PC-9 (cell line): ENCODE measurements at regions not wholly inside any gene's neighbourhood (a gene's known extent, or its start where the extent isn't known, plus 50 kb on each side); places are given as distances from the start of the nearest gene placed in this dataset.

Experiments used
- BruUV-seq: library from RNA; stranded (reverse); fragments of 400-500 nt; replicated peaks from 2 replicates; lab custom pipeline; 2021; lab: Mats Ljungman, UMichigan
- CTCF ChIA-PET: fragments of 300-600 bp; sonication (Branson Sonifier 250); formaldehyde crosslinking; loops from one replicate; lab custom pipeline; 2022; ENCODE audit warnings: antibody characterized with exemption; lab: Charles Lee
- POLR2A ChIA-PET: fragments of 300-600 bp; sonication (Branson Sonifier 250); formaldehyde crosslinking; loops from one replicate; lab custom pipeline; 2022; ENCODE audit warnings: antibody characterized with exemption; ENCODE audit not compliant: unreplicated experiment; lab: Charles Lee
- DNase-seq, 2 experiments: peaks; one replicate each; pipeline versions ENCODE4 v3.0.0 to v3.0.0-alpha.2; 2015 to 2022; ENCODE audit warnings: mixed read lengths in 1 of 2
- H2AFZ ChIP-seq: fragments of 200-600 bp; sonication (generic); 2 replicates; pipeline ENCODE4 v1.8.1; 2017; ENCODE audit warnings: antibody characterized with exemption
- H3F3A ChIP-seq: fragments of 200-600 bp; sonication (generic); 2 replicates; pipeline ENCODE4 v1.8.1; 2017; ENCODE audit warnings: antibody characterized with exemption, mild to moderate bottlenecking, low read depth; ENCODE audit not compliant: insufficient read depth
- H3K27ac ChIP-seq: fragments of 200-600 bp; sonication (generic); 2 replicates; pipeline ENCODE4 v1.6.1; 2016; ENCODE audit warnings: mixed run types
- H3K27me3 ChIP-seq: fragments of 200-600 bp; sonication (generic); 2 replicates; pipeline ENCODE4 v1.6.1; 2016; ENCODE audit warnings: low read depth, mixed run types; ENCODE audit not compliant: insufficient read depth
- H3K36me3 ChIP-seq: fragments of 200-600 bp; sonication (generic); 2 replicates; pipeline ENCODE4 v1.6.1; 2016; ENCODE audit warnings: low read depth, mixed run types
- H3K4me1 ChIP-seq: fragments of 200-600 bp; sonication (generic); replicated peaks from 2 replicates; pipeline ENCODE4 v1.6.1; 2016; ENCODE audit warnings: mixed run types; ENCODE audit not compliant: insufficient read depth
- H3K4me2 ChIP-seq: fragments of 200-600 bp; sonication (generic); 2 replicates; pipeline ENCODE4 v1.6.1; 2017; ENCODE audit warnings: mixed run types
- H3K4me3 ChIP-seq: fragments of 200-600 bp; sonication (generic); 2 replicates; pipeline ENCODE4 v1.6.1; 2016; ENCODE audit warnings: mixed run types
- H3K79me2 ChIP-seq: fragments of 200-600 bp; sonication (generic); 2 replicates; pipeline ENCODE4 v1.6.1; 2017; ENCODE audit warnings: low read depth, mixed run types
- H3K9me2 ChIP-seq: fragments of 200-600 bp; sonication (generic); 2 replicates; pipeline ENCODE4 v1.8.1; 2017; ENCODE audit warnings: mild to moderate bottlenecking; ENCODE audit not compliant: insufficient read depth
- H3K9me3 ChIP-seq: fragments of 200-600 bp; sonication (generic); 2 replicates; pipeline ENCODE4 v1.8.1; 2016; ENCODE audit warnings: low read depth; ENCODE audit not compliant: insufficient read depth
- H4K20me1 ChIP-seq: fragments of 200-600 bp; sonication (generic); 2 replicates; pipeline ENCODE4 v1.8.1; 2017; ENCODE audit not compliant: insufficient read depth
- EZH2 ChIP-seq: fragments of 200-600 bp; sonication (generic); IDR thresholded peaks from 2 replicates; pipeline ENCODE4 v1.8.0; 2017; ENCODE audit warnings: antibody characterized with exemption, low read depth
- intact Hi-C: fragments of 100-400 bp; cut with micrococcal nuclease; formaldehyde crosslinking; loops from one replicate; pipeline ENCODE4 v1.10.0; 2022; ENCODE audit not compliant: unreplicated experiment
- TF ChIP-seq, protein P1 (sequence below): fragments of 200-600 bp; sonication (generic); conservative IDR thresholded peaks from 2 replicates; pipeline ENCODE4 v1.6.1; 2017; ENCODE audit warnings: mixed run types, antibody characterized with exemption, mild to moderate bottlenecking, moderate library complexity

DNA sequence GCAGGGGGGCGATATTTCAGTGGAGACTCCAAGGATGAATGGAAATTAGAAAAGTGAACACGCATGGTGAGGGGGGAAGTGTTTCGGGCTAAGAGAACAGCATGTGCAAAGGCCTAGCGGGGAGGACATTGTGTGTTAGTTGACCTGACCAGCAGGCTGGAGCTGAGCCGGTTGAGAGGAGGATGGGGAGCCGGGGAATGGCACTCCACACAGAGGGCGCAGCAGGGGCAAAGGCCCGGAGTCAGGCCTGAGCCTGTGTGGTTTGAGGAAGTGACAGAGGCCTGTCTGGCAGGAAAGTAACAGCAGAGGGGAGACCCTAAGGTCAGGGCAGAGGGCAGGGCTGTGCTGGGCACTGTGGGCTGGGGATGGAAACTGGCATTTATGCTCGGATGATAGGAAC lies 83.2 kb upstream of the ZNF479 start:
- Histone ChIP-seq H3K4me1 (no peaks in the 10 kb centered on the region), H3K27ac (no peak overlapping the region), H3K9me2 (no peaks in the 10 kb centered on the region), H3K4me3 (no peak overlapping the region), H2AFZ (no peak overlapping the region), H3K4me2 (no peak overlapping the region), H3K79me2 (no peaks in the 10 kb centered on the region), H4K20me1 (no peaks in the 10 kb centered on the region), H3F3A (no peaks in the 10 kb centered on the region), H3K36me3 (no peaks in the 10 kb centered on the region), H3K27me3 (peaks cover 7% of the 10 kb centered on the region; the same call in 1 of the 2 replicates), H3K9me3 (no peaks in the 10 kb centered on the region)
- BruUV-seq: no TSS peak
- POLR2A ChIA-PET: no interaction called here
- CTCF ChIA-PET: no interaction called here
- DNase-seq: no peak
- intact Hi-C loops: no loop called here
- TF ChIP-seq, protein P1, sequence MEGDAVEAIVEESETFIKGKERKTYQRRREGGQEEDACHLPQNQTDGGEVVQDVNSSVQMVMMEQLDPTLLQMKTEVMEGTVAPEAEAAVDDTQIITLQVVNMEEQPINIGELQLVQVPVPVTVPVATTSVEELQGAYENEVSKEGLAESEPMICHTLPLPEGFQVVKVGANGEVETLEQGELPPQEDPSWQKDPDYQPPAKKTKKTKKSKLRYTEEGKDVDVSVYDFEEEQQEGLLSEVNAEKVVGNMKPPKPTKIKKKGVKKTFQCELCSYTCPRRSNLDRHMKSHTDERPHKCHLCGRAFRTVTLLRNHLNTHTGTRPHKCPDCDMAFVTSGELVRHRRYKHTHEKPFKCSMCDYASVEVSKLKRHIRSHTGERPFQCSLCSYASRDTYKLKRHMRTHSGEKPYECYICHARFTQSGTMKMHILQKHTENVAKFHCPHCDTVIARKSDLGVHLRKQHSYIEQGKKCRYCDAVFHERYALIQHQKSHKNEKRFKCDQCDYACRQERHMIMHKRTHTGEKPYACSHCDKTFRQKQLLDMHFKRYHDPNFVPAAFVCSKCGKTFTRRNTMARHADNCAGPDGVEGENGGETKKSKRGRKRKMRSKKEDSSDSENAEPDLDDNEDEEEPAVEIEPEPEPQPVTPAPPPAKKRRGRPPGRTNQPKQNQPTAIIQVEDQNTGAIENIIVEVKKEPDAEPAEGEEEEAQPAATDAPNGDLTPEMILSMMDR: no peak
- no peak for TF ChIP-seq EZH2

DNA sequence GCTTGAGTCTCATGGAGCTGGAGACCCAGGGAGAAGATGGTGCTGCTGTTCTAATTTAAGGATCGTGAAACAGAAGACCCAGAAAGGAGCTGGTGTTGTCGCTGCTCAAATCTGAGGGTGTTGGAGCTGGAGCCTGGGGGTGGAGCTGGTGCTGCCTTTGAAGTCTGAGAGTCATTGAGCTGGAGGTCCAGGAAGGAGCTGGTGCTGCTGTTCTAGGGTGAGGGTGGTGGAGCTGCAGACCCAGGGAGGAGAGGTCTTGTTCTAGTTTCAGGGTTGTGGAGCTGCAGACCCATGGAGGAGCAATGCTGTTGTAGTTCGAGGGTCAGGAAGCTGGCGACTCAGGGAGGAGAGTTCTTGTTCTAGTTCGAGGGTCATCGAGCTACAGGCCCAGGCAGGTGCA lies 84.1 kb upstream of the ZNF479 start:
- POLR2A ChIA-PET: no interaction called here
- H3K27ac ChIP-seq: no peak overlapping the region

GRCh38 chr7:57218196-57218716 lies 86.0 kb upstream of the ZNF479 start:
- CTCF ChIA-PET: no interaction called here
- Histone ChIP-seq H3K4me1 (no peaks in the 10 kb centered on the region), H2AFZ (no peak overlapping the region), H3K4me2 (no peak overlapping the region), H3K4me3 (no peak overlapping the region), H3F3A (no peaks in the 10 kb centered on the region), H3K79me2 (no peaks in the 10 kb centered on the region), H3K36me3 (no peaks in the 10 kb centered on the region), H3K9me2 (no peaks in the 10 kb centered on the region), H3K27ac (no peak overlapping the region), H3K9me3 (no peaks in the 10 kb centered on the region), H3K27me3 (peaks cover 2% of the 10 kb centered on the region; the same call in 1 of the 2 replicates), H4K20me1 (no peaks in the 10 kb centered on the region)
- TF ChIP-seq, protein P1: no peak
- TF ChIP-seq EZH2: no peak
- no peak for DNase-seq
- no TSS peak for BruUV-seq
- intact Hi-C loops: no loop called here
- POLR2A ChIA-PET: no interaction called here

More for the DNA sequence above, 84.1 kb upstream of the ZNF479 start:
- no peaks in the 10 kb centered on the region for H3K4me1 ChIP-seq
- no peaks in the 10 kb centered on the region for H3K9me3 ChIP-seq
- H3F3A ChIP-seq: no peaks in the 10 kb centered on the region
- no peak overlapping the region for H3K4me2 ChIP-seq
- BruUV-seq: no TSS peak
- TF ChIP-seq, protein P1: no peak
- TF ChIP-seq EZH2: no peak
- no peak for DNase-seq
- intact Hi-C loops: no loop called here
- no peaks in the 10 kb centered on the region for H3K36me3 ChIP-seq
- H3K27me3 ChIP-seq: peaks cover 7% of the 10 kb centered on the region; the same call in 1 of the 2 replicates
- H2AFZ ChIP-seq: no peak overlapping the region
- H3K4me3 ChIP-seq: no peak overlapping the region
- CTCF ChIA-PET: no interaction called here
- H3K79me2 ChIP-seq: no peaks in the 10 kb centered on the region
- no peaks in the 10 kb centered on the region for H4K20me1 ChIP-seq
- H3K9me2 ChIP-seq: no peaks in the 10 kb centered on the region
